ENCODE measurements at regions not wholly inside any gene's neighbourhood (a gene's known extent, or its start where the extent isn't known, plus 50 kb on each side); places are given as distances from the start of the nearest gene placed in this dataset.

DNA sequence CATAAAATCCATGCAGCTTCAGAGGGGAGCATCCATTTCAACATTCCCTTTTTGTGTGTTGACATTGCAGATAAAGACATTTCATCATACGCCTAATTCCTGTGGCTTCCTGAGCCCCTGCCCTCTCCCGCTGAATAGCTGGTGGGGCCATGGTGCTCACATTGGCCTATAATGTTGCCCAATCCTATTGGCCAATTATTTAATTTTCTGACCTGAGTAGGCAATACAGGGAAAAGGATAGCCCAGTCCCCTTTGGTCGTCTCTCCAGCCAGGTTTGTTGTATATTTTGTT is 163.8 kb upstream of the MYCN start:
- Histone ChIP-seq H3K27ac (ENCODE audit: low read depth, low read length) (no peak overlapping the region), H3K9me3 (ENCODE audit: control insufficient read depth, insufficient read depth, low read length) (peaks cover 13% of the 10 kb centered on the region), H3K4me3 (ENCODE audit: low read depth, low read length) (no peak overlapping the region), H3K27me3 (ENCODE audit: control insufficient read depth, insufficient read depth, low read length) (no peaks in the 10 kb centered on the region)
- TF ChIP-seq, protein P1, sequence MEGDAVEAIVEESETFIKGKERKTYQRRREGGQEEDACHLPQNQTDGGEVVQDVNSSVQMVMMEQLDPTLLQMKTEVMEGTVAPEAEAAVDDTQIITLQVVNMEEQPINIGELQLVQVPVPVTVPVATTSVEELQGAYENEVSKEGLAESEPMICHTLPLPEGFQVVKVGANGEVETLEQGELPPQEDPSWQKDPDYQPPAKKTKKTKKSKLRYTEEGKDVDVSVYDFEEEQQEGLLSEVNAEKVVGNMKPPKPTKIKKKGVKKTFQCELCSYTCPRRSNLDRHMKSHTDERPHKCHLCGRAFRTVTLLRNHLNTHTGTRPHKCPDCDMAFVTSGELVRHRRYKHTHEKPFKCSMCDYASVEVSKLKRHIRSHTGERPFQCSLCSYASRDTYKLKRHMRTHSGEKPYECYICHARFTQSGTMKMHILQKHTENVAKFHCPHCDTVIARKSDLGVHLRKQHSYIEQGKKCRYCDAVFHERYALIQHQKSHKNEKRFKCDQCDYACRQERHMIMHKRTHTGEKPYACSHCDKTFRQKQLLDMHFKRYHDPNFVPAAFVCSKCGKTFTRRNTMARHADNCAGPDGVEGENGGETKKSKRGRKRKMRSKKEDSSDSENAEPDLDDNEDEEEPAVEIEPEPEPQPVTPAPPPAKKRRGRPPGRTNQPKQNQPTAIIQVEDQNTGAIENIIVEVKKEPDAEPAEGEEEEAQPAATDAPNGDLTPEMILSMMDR (IDR thresholded peaks at IDR 0.05; ENCODE audit: low read depth, low read length): no peak
- POLR2A ChIA-PET: no interaction called here
- DNase-seq (ENCODE audit: low read depth, low spot score): no peak
- CTCF ChIA-PET: no interaction called here

DNA sequence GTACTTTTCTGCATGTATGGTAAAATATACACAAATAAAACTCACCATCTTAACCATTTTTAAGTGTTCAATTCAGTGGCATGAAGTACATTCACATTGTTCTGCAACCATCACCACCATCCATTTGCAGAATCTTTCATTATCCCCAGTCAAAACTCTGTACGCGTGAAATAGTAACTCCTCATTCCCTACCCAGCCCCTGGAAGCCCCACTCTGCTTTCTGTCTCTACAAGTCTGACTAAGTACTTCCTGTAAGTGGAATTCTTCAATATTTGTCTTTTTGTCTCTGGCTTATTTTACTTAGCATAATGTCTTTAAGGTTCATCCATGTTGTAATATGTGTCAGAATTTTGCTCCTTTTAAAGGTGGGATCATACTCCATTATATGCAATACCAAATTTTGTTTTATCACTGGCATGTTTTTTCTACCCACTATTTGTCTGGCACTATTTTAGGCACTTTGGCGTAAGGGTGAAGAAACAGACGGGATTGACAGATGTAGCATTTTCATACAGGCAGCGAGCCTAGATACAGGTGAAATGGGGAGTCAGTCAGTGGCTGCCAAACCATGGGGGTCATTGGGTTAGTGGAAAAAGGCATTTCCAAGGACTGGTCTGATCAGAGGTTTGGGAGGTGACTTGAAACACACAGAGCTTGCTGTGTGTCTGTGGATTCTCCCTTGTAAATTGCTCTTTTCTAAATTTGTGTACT is 163.2 kb upstream of the MYCN start:
- no peak overlapping the region for H3K27ac ChIP-seq (ENCODE audit: low read depth, low read length)
- POLR2A ChIA-PET: no interaction called here
- TF ChIP-seq, protein P1 (IDR thresholded peaks at IDR 0.05; ENCODE audit: low read depth, low read length): no peak
- H3K4me3 ChIP-seq (ENCODE audit: low read depth, low read length): no peak overlapping the region
- DNase-seq (ENCODE audit: low read depth, low spot score): no peak
- CTCF ChIA-PET: no interaction called here
- peaks cover 12% of the 10 kb centered on the region for H3K9me3 ChIP-seq (ENCODE audit: control insufficient read depth, insufficient read depth, low read length)
- H3K27me3 ChIP-seq (ENCODE audit: control insufficient read depth, insufficient read depth, low read length): no peaks in the 10 kb centered on the region

DNA sequence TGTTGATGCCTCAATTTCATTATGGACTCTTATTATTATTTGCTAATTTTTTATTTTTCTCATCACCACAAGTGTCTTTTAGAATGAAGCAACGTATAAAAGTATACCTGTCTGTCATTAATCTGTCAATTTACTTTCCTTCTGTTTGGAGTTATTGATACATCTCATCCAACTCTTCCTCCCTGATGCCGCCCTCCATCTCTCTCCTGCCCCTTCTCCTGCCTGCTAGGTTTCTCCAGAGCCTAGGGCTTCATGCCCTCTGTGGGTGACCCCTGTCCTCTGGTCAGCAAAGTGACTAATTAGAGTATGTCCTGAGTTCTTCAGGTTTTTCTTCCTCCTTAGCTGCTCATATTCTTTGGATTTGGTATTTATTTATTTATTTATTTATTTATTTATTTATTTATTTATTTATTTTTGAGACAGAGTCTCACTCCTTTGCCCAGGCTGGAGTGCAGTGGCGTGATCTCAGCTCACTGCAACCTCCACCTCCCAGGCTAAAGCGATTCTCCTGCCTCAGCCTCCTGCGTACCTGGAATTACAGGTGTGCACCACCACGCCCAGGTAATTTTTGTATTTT is 162.5 kb upstream of the MYCN start:
- ChIA-PET CTCF (no interaction called here), POLR2A (no interaction called here)
- Histone ChIP-seq H3K9me3 (ENCODE audit: control insufficient read depth, insufficient read depth, low read length) (peaks cover 14% of the 10 kb centered on the region), H3K4me3 (ENCODE audit: low read depth, low read length) (no peak overlapping the region), H3K27me3 (ENCODE audit: control insufficient read depth, insufficient read depth, low read length) (no peaks in the 10 kb centered on the region), H3K27ac (ENCODE audit: low read depth, low read length) (no peak overlapping the region)
- TF ChIP-seq, protein P1 (IDR thresholded peaks at IDR 0.05; ENCODE audit: low read depth, low read length): no peak
- no peak for DNase-seq (ENCODE audit: low read depth, low spot score)

DNA sequence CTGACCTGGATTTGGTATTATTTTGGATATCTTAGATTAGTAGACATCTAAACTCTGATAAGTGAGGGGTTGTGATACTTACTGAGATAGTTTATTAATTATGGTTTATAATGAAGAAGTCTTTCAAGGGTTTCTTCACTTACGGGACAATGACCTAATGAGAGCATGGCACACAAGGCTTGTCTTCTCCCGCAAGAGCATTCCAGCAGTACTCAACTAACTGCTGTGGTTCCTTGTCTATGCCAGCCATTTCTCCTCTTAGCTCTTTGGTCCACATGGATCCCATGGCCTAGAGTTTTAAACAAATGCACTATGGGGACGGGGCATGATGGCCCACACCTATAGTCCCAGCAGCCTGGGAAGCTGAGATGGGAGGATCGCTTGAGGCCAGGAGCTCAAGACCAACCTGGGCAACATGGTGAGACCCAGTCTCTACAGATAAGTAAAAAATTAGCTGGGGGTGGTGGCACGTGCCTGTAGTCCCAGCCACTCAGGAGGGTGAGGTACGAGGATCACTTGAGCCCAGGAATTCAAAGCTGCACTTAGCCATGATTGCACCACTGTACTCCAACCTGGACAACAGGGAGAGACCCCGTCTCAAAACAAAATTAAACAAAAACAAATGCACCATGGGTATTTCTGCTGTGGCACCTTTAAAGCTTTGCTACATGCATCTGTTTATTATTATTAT is 161.7 kb upstream of the MYCN start:
- Histone ChIP-seq H3K9me3 (ENCODE audit: control insufficient read depth, insufficient read depth, low read length) (peaks cover 14% of the 10 kb centered on the region), H3K27me3 (ENCODE audit: control insufficient read depth, insufficient read depth, low read length) (no peaks in the 10 kb centered on the region), H3K27ac (ENCODE audit: low read depth, low read length) (no peak overlapping the region), H3K4me3 (ENCODE audit: low read depth, low read length) (no peak overlapping the region)
- POLR2A ChIA-PET: no interaction called here
- CTCF ChIA-PET: no interaction called here
- TF ChIP-seq, protein P1 (IDR thresholded peaks at IDR 0.05; ENCODE audit: low read depth, low read length): no peak
- no peak for DNase-seq (ENCODE audit: low read depth, low spot score)

DNA sequence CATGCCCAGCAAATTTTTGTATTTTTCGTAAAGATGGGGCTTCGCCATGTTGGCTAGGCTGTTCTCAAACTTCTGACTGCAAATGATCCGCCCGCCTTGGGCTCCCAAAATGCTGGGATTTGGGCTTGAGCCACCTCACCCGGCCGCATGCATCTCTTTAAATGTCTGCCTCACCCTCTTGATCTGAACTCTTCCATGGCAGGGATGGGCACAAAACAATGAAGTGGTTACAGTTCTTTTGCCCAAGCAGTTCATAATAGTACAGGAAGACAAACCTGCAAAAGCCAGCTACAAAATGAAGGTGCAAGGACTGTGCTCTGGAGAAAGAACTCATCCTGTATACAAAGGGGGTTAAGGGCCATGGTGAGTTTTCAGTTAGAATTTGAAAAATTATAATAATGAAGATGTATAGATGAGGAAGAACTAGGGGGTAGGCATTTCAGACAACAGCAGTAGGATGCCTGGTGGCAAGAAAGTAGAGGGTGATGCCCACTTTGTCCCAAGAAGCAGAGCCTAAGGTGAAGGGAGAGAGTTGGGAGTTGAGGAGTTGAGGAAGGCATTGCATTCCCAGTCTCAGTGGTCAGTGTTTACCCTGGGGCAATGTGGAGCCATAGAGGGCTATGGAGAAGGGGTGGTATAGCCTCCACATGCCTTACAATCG is 160.8 kb upstream of the MYCN start:
- Histone ChIP-seq H3K27me3 (ENCODE audit: control insufficient read depth, insufficient read depth, low read length) (no peaks in the 10 kb centered on the region), H3K4me3 (ENCODE audit: low read depth, low read length) (no peak overlapping the region), H3K27ac (ENCODE audit: low read depth, low read length) (no peak overlapping the region), H3K9me3 (ENCODE audit: control insufficient read depth, insufficient read depth, low read length) (peaks cover 16% of the 10 kb centered on the region)
- TF ChIP-seq, protein P1 (IDR thresholded peaks at IDR 0.05; ENCODE audit: low read depth, low read length): no peak
- ChIA-PET POLR2A (no interaction called here), CTCF (no interaction called here)
- DNase-seq (ENCODE audit: low read depth, low spot score): no peak

Measured in AG04450 (cell line).